RWPE1 (cell line): ENCODE measurements at regions not wholly inside any gene's neighbourhood (a gene's known extent, or its start where the extent isn't known, plus 50 kb on each side); places are given as distances from the start of the nearest gene placed in this dataset.

ENCODE experiments used
- CTCF ChIA-PET: fragments of 350-600 bp; sonication (Branson Sonifier 250); formaldehyde crosslinking; extraction: SDS; loops from one replicate; lab custom pipeline; 2021; lab: Yijun Ruan, JAX
- POLR2A ChIA-PET: fragments of 400-600 bp; formaldehyde crosslinking; extraction: SDS; loops from one replicate; lab custom pipeline; 2020; ENCODE audit warnings: antibody characterized with exemption; ENCODE audit not compliant: low non-redundant PET; lab: Yijun Ruan, JAX
- DNase-seq: peaks from one replicate; pipeline ENCODE4 v3.0.0; 2012; ENCODE audit warnings: low spot score
- H3K27ac ChIP-seq: fragments of 450-650 bp; 2 replicates; pipeline ENCODE4 v1.5.1; 2017
- CTCF ChIP-seq: fragments of 450-650 bp; conservative IDR thresholded peaks from 2 replicates; pipeline ENCODE4 v1.5.1; 2017; ENCODE audit warnings: low read depth, mild to moderate bottlenecking

- DNase-seq = no peak
- TF ChIP-seq CTCF = no peak
- ChIA-PET CTCF (interaction anchor here (0.6 kb wide), 1 partner anchor 1433 kb away, joined by 3 read pairs; no protein-coding TSS in a partner anchor), POLR2A (no interaction called here)
- H3K27ac ChIP-seq = no peak overlapping the region
These were observed 132.8 kb upstream of the UGT8 start for GRCh38 chr4:114465766-114466165.

- ChIA-PET CTCF (interaction anchor here (0.5 to 0.6 kb wide), 2 partner anchors 150 to 1433 kb away, joined by 3 read pairs; no protein-coding TSS in a partner anchor), POLR2A (no interaction called here)
- TF ChIP-seq CTCF = no peak
- no peak overlapping the region for H3K27ac ChIP-seq
- no peak for DNase-seq
These were observed 132.3 kb upstream of the UGT8 start for GRCh38 chr4:114466299-114466698.

GRCh38 chr4:114472269-114473032 lies 126.2 kb upstream of the UGT8 start:
- CTCF ChIA-PET = no interaction called here
- no peak for DNase-seq
- no peak overlapping the region for H3K27ac ChIP-seq
- POLR2A ChIA-PET = no interaction called here
- TF ChIP-seq CTCF = no peak

- POLR2A ChIA-PET = no interaction called here
- DNase-seq = no peak
- H3K27ac ChIP-seq = no peak overlapping the region
- TF ChIP-seq CTCF = no peak
- CTCF ChIA-PET = no interaction called here
These were observed 124.3 kb upstream of the UGT8 start for GRCh38 chr4:114474188-114474800.

- no peak for TF ChIP-seq CTCF
- POLR2A ChIA-PET = no interaction called here
- no peak for DNase-seq
- CTCF ChIA-PET = no interaction called here
- H3K27ac ChIP-seq = no peak overlapping the region
These were observed 122.3 kb upstream of the UGT8 start for GRCh38 chr4:114476310-114476709.

GRCh38 chr4:114479595-114479994 lies 119.0 kb upstream of the UGT8 start:
- TF ChIP-seq CTCF = no peak
- no peak for DNase-seq
- no peak overlapping the region for H3K27ac ChIP-seq
- POLR2A ChIA-PET = no interaction called here
- CTCF ChIA-PET = no interaction called here
